Activated naive CD8-positive, alpha-beta T cell treated with anti-CD3 and anti-CD28 coated beads, Interleukin-2, amount 50 U/mL, for 24 hours (primary cell): ENCODE measurements at regions not wholly inside any gene's neighbourhood (a gene's known extent, or its start where the extent isn't known, plus 50 kb on each side); places are given as distances from the start of the nearest gene placed in this dataset.

Experiments used
- ATAC-seq: fragments of 150-1000 bp; cut with Tn5 transposase; one replicate; pipeline ENCODE4 v1.10.0; 2021
- DNase-seq: peaks from one replicate; pipeline ENCODE4 v3.0.0; 2021
- H3K27ac Mint-ChIP-seq: one replicate; pipeline ENCODE4 v1.8.0; 2021; ENCODE audit warnings: mild to moderate bottlenecking, mixed read lengths
- H3K27me3 Mint-ChIP-seq: one replicate; pipeline ENCODE4 v1.8.0; 2021; ENCODE audit warnings: mixed read lengths
- H3K36me3 Mint-ChIP-seq: one replicate; pipeline ENCODE4 v1.8.0; 2021; ENCODE audit warnings: low read depth, mixed read lengths
- H3K4me1 Mint-ChIP-seq: one replicate; pipeline ENCODE4 v1.8.0; 2021; ENCODE audit warnings: mixed read lengths
- H3K4me3 Mint-ChIP-seq: one replicate; pipeline ENCODE4 v1.8.0; 2021; ENCODE audit warnings: mild to moderate bottlenecking, moderate library complexity, mixed read lengths
- H3K9me3 Mint-ChIP-seq: one replicate; pipeline ENCODE4 v1.8.0; 2021; ENCODE audit warnings: mixed read lengths

DNA sequence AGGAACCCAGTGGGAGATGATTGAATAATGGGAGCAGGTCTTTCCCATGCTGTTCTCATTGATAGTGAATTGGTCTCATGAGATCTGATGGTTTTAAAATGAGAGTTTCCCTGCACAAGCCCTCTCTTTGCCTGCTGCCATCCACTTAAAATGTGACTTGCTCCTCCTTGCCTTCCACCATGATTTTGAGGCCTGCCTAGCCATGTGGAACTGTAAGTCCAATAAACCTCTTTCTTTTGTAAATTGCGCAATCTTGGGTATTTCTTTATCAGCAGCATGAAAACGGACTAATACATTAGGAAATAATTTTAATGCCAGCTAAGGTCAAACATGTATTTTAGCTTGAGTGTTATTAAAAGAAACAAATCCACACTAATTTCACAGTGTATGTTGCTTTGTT, 517.6 kb upstream of the ALCAM start:
- no peak overlapping the region for H3K27ac Mint-ChIP-seq
- ATAC-seq (no peak), DNase-seq (no peak)
- no peak overlapping the region for H3K4me3 Mint-ChIP-seq
- no peaks in the 10 kb centered on the region for H3K36me3 Mint-ChIP-seq
- no peaks in the 10 kb centered on the region for H3K27me3 Mint-ChIP-seq
- no peaks in the 10 kb centered on the region for H3K4me1 Mint-ChIP-seq
- peaks cover 11% of the 10 kb centered on the region for H3K9me3 Mint-ChIP-seq

- Mint-ChIP-seq H3K9me3 (no peaks in the 10 kb centered on the region), H3K4me1 (no peaks in the 10 kb centered on the region), H3K36me3 (no peaks in the 10 kb centered on the region), H3K4me3 (no peak overlapping the region), H3K27me3 (no peaks in the 10 kb centered on the region), H3K27ac (no peak overlapping the region)
- DNase-seq = no peak
- no peak for ATAC-seq
Observed at GRCh38 chr3:104854468-104854867, 512.2 kb upstream of the ALCAM start.

GRCh38 chr3:104855702-104856101, 511.0 kb upstream of the ALCAM start:
- ATAC-seq (no peak), DNase-seq (no peak)
- no peaks in the 10 kb centered on the region for H3K4me1 Mint-ChIP-seq
- no peak overlapping the region for H3K27ac Mint-ChIP-seq
- H3K9me3 Mint-ChIP-seq = no peaks in the 10 kb centered on the region
- H3K4me3 Mint-ChIP-seq = no peak overlapping the region
- no peaks in the 10 kb centered on the region for H3K27me3 Mint-ChIP-seq
- no peaks in the 10 kb centered on the region for H3K36me3 Mint-ChIP-seq

DNA sequence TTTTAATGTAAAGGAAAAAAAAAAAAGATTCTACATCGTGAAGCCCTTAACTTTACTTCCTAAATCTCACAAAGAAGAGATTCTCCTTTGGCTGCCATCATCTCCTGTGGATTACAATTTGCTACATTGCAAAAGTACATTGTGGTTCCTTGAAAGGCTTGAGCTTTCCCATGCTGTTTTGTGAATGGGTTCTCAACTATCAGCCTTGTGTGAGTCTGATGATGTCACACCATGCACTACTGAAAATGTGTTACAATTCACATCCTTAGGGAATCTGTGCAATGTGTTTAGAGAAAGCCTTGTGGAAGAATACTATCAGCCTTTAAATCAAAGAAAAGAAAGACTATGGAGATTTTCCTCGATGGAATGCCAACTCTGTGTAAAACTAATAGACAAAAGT, 510.0 kb upstream of the ALCAM start:
- Mint-ChIP-seq H3K4me3 (no peak overlapping the region), H3K27me3 (no peaks in the 10 kb centered on the region), H3K4me1 (no peaks in the 10 kb centered on the region), H3K9me3 (no peaks in the 10 kb centered on the region), H3K36me3 (no peaks in the 10 kb centered on the region), H3K27ac (no peak overlapping the region)
- DNase-seq = no peak
- no peak for ATAC-seq

DNA sequence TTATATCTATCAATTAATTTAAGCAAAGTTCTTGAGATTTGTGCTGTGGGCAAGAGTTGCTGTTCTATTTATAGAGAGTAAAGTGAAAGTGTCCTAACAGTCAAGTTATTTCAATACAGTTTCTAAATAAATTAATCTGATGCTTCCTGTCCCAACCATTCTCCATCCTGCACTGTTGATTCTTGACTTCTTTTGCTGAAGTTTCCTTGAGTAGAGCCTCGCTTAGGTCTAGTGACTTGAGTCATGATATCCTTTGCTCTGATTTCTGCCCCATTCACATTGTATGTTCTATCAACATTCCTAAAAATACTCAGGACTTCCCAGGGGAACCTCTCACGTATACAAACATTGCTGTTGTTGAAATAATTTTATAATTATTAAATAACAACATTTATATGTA, 498.4 kb upstream of the ALCAM start:
- no peaks in the 10 kb centered on the region for H3K4me1 Mint-ChIP-seq
- peaks cover 10% of the 10 kb centered on the region for H3K9me3 Mint-ChIP-seq
- no peak for ATAC-seq
- DNase-seq = no peak
- no peaks in the 10 kb centered on the region for H3K36me3 Mint-ChIP-seq
- no peak overlapping the region for H3K4me3 Mint-ChIP-seq
- H3K27ac Mint-ChIP-seq = no peak overlapping the region
- no peaks in the 10 kb centered on the region for H3K27me3 Mint-ChIP-seq

GRCh38 chr3:104870276-104870675, 496.4 kb upstream of the ALCAM start:
- Mint-ChIP-seq H3K36me3 (no peaks in the 10 kb centered on the region), H3K4me3 (no peak overlapping the region), H3K27me3 (no peaks in the 10 kb centered on the region), H3K9me3 (peaks cover 10% of the 10 kb centered on the region), H3K27ac (no peak overlapping the region), H3K4me1 (no peaks in the 10 kb centered on the region)
- DNase-seq (no peak), ATAC-seq (no peak)

GRCh38 chr3:104873331-104873730, 493.4 kb upstream of the ALCAM start:
- DNase-seq = no peak
- H3K36me3 Mint-ChIP-seq = no peaks in the 10 kb centered on the region
- H3K27me3 Mint-ChIP-seq = no peaks in the 10 kb centered on the region
- no peak overlapping the region for H3K27ac Mint-ChIP-seq
- H3K4me3 Mint-ChIP-seq = no peak overlapping the region
- no peaks in the 10 kb centered on the region for H3K4me1 Mint-ChIP-seq
- peaks cover 10% of the 10 kb centered on the region for H3K9me3 Mint-ChIP-seq
- no peak for ATAC-seq

DNA sequence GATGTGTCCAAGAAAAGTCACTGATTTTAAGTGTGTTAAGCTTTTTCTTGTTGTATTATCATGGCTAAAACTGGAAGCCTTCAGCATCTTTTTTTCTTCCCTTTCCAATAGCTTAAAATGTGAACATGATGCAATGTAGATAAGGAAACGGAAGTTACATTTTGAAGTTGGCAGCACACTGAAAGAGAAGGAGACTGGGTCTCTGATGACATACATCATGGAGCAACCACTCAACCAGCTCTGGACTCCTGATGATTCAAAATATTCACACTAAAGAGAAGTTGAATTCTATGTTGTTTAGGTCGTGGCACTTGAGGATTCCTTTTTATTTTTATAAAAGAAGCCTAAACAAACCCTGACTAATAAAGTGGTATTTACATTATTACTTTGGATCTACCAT, 488.3 kb upstream of the ALCAM start:
- ATAC-seq = no peak
- no peak for DNase-seq
- H3K36me3 Mint-ChIP-seq = no peaks in the 10 kb centered on the region
- no peak overlapping the region for H3K27ac Mint-ChIP-seq
- H3K9me3 Mint-ChIP-seq = no peaks in the 10 kb centered on the region
- no peak overlapping the region for H3K4me3 Mint-ChIP-seq
- H3K27me3 Mint-ChIP-seq = no peaks in the 10 kb centered on the region
- no peaks in the 10 kb centered on the region for H3K4me1 Mint-ChIP-seq

GRCh38 chr3:104879919-104880318, 486.8 kb upstream of the ALCAM start:
- H3K4me1 Mint-ChIP-seq = no peaks in the 10 kb centered on the region
- no peak for ATAC-seq
- no peak for DNase-seq
- H3K9me3 Mint-ChIP-seq = no peaks in the 10 kb centered on the region
- H3K27ac Mint-ChIP-seq = no peak overlapping the region
- H3K4me3 Mint-ChIP-seq = no peak overlapping the region
- H3K27me3 Mint-ChIP-seq = no peaks in the 10 kb centered on the region
- H3K36me3 Mint-ChIP-seq = no peaks in the 10 kb centered on the region

DNA sequence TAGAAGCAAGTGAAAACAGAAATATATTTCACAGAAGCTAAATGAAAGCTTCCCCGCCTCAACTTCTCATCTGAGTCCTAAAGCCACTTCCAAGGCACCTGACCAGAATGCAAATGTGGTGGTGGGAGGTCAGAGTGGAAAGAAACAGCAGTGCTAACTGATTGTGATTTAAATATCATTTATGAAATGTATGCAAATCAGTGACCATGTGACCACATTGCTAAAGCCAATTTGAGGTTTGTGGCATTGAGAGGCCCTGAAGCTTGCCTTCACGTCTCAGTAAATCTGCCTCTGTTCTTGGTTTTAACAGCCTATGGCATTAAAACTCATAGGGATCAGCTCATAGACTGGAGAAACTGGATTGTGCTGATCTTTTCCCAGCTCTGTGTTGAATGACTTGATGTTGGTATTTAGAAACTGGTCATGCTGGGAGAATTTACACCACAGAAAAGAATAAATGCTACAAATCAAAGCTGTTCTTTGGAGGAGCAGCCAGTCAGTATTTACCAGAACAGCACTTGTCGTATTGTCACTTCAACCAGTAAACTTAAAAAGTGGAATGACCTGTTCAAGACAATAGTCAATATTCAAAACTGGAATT, 481.4 kb upstream of the ALCAM start:
- H3K4me1 Mint-ChIP-seq = no peaks in the 10 kb centered on the region
- H3K27ac Mint-ChIP-seq = no peak overlapping the region
- DNase-seq = no peak
- peaks cover 3% of the 10 kb centered on the region for H3K9me3 Mint-ChIP-seq
- H3K27me3 Mint-ChIP-seq = no peaks in the 10 kb centered on the region
- no peak overlapping the region for H3K4me3 Mint-ChIP-seq
- no peak for ATAC-seq
- no peaks in the 10 kb centered on the region for H3K36me3 Mint-ChIP-seq

GRCh38 chr3:104886220-104886995, 480.3 kb upstream of the ALCAM start:
- Mint-ChIP-seq H3K9me3 (peaks cover 3% of the 10 kb centered on the region), H3K4me3 (no peak overlapping the region), H3K36me3 (no peaks in the 10 kb centered on the region), H3K27me3 (no peaks in the 10 kb centered on the region), H3K4me1 (no peaks in the 10 kb centered on the region), H3K27ac (no peak overlapping the region)
- ATAC-seq (no peak), DNase-seq (no peak)

DNA sequence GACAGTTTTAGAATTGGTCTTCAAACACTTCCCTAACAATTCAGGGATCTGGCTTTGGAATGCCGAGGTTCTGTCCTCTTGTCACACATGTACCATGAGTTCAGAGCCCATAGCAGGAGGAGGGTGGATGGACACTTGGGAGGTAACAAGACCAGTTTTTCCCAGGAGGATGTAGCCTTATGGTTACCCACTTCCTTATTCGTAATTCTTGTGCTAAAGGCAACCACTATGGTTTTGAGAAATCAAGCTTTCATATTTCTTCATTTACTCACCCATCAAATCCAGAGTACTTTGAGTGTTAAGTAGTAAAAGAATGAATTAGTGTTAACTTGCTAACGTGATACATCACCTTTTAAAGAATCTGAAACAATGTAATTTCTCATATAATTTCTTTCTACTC, 479.6 kb upstream of the ALCAM start:
- Mint-ChIP-seq H3K9me3 (peaks cover 3% of the 10 kb centered on the region), H3K36me3 (no peaks in the 10 kb centered on the region), H3K4me3 (no peak overlapping the region), H3K27me3 (no peaks in the 10 kb centered on the region), H3K27ac (no peak overlapping the region), H3K4me1 (no peaks in the 10 kb centered on the region)
- DNase-seq (no peak), ATAC-seq (no peak)

GRCh38 chr3:104887619-104888018, 479.1 kb upstream of the ALCAM start:
- Mint-ChIP-seq H3K9me3 (peaks cover 3% of the 10 kb centered on the region), H3K27ac (no peak overlapping the region), H3K36me3 (no peaks in the 10 kb centered on the region), H3K4me1 (no peaks in the 10 kb centered on the region), H3K27me3 (no peaks in the 10 kb centered on the region), H3K4me3 (no peak overlapping the region)
- DNase-seq = no peak
- no peak for ATAC-seq

GRCh38 chr3:104892044-104892443, 474.7 kb upstream of the ALCAM start:
- H3K4me3 Mint-ChIP-seq = no peak overlapping the region
- no peak for ATAC-seq

GRCh38 chr3:104896624-104897023, 470.1 kb upstream of the ALCAM start:
- no peak overlapping the region for H3K4me3 Mint-ChIP-seq
- ATAC-seq = no peak

More at GRCh38 chr3:104892044-104892443, 474.7 kb upstream of the ALCAM start:
- H3K4me1 Mint-ChIP-seq = no peaks in the 10 kb centered on the region
- no peak for DNase-seq
- H3K27me3 Mint-ChIP-seq = no peaks in the 10 kb centered on the region
- H3K27ac Mint-ChIP-seq = no peak overlapping the region
- H3K9me3 Mint-ChIP-seq = no peaks in the 10 kb centered on the region
- no peaks in the 10 kb centered on the region for H3K36me3 Mint-ChIP-seq

More at GRCh38 chr3:104896624-104897023, 470.1 kb upstream of the ALCAM start:
- Mint-ChIP-seq H3K27ac (no peak overlapping the region), H3K4me1 (no peaks in the 10 kb centered on the region), H3K36me3 (no peaks in the 10 kb centered on the region), H3K27me3 (no peaks in the 10 kb centered on the region), H3K9me3 (no peaks in the 10 kb centered on the region)
- DNase-seq = no peak
